HL-60 (cell line): ENCODE measurements at regions not wholly inside any gene's neighbourhood (a gene's known extent, or its start where the extent isn't known, plus 50 kb on each side); places are given as distances from the start of the nearest gene placed in this dataset.

Experiments
- CTCF ChIP-seq: IDR thresholded peaks from one replicate; pipeline ENCODE4 v1.5.1; 2011; ENCODE audit warnings: low read length, control low read depth, inconsistent platforms; ENCODE audit not compliant: insufficient read depth
- GABPA ChIP-seq: IDR thresholded peaks from 2 replicates; pipeline ENCODE4 v1.6.1; 2012; ENCODE audit warnings: low read depth
- POLR2AphosphoS5 ChIP-seq: IDR thresholded peaks from 2 replicates; pipeline ENCODE4 v1.6.1; 2012; ENCODE audit warnings: low read depth
- REST ChIP-seq: IDR thresholded peaks from 2 replicates; pipeline ENCODE4 v1.6.1; 2012; ENCODE audit warnings: low read depth; ENCODE audit not compliant: insufficient replicate concordance
- SPI1 ChIP-seq: IDR thresholded peaks from 2 replicates; pipeline ENCODE4 v1.6.1; 2012; ENCODE audit warnings: low read depth, mild to moderate bottlenecking, borderline replicate concordance

GRCh38 chr18:40470723-40471122, 1484.3 kb upstream of the PIK3C3 start:
- TF ChIP-seq CTCF (no peak), GABPA (no peak), POLR2AphosphoS5 (no peak), SPI1 (no peak), REST (no peak)
